ENCODE measurements at regions not wholly inside any gene's neighbourhood (a gene's known extent, or its start where the extent isn't known, plus 50 kb on each side); places are given as distances from the start of the nearest gene placed in this dataset.

GRCh38 chrX:140393507-140393906 lies 111.4 kb downstream of the SOX3 start:
- no peaks in the 10 kb centered on the region for H3K36me3 ChIP-seq (ENCODE audit: control insufficient read depth, insufficient read depth, low read length)
- H3K4me3 ChIP-seq (ENCODE audit: low read depth in 2 of 2, low read length in 2 of 2) = no peak overlapping the region
- DNase-seq (ENCODE audit: low read depth, low spot score) = no peak
- TF ChIP-seq POLR2AphosphoS5 (IDR thresholded peaks at IDR 0.05; ENCODE audit: low read depth, low read length) (no peak), CTCF (IDR thresholded peaks at IDR 0.05) (no peak), REST (IDR thresholded peaks at IDR 0.05; ENCODE audit: insufficient read depth in 1 of 2, low read depth in 2 of 2, low read length in 1 of 2) (no peak), SIN3A (IDR thresholded peaks at IDR 0.05; ENCODE audit: borderline replicate concordance, insufficient read depth, low read depth, low read length) (no peak), TCF7L2 (IDR thresholded peaks at IDR 0.05; ENCODE audit: low read depth, low read length) (no peak)
- no TSS peak for BruUV-seq (replicated peaks)
- H3K4me1 ChIP-seq (ENCODE audit: control insufficient read depth, insufficient read depth, low read length) = no peaks in the 10 kb centered on the region
- H3K9me3 ChIP-seq (ENCODE audit: control insufficient read depth, insufficient read depth, low read depth, low read length) = no peaks in the 10 kb centered on the region
- no peak overlapping the region for H3K27ac ChIP-seq (ENCODE audit: low read length)
- intact Hi-C loops (cut with micrococcal nuclease; ENCODE audit: unreplicated experiment) (no loop called here), in situ Hi-C loops (cut with HindIII; ENCODE audit: low pct_unique_long_range_greater_than_20kb, low sequenced_read_pairs) (no loop called here)
- ChIA-PET CTCF (no interaction called here), POLR2A (no interaction called here)
- H3K27me3 ChIP-seq (ENCODE audit: control insufficient read depth, insufficient read depth, low read length) = no peaks in the 10 kb centered on the region
- ATAC-seq = no peak

- POLR2A ChIA-PET = no interaction called here
- BruUV-seq (replicated peaks) = no TSS peak
- no peaks in the 10 kb centered on the region for H3K36me3 ChIP-seq (ENCODE audit: control insufficient read depth, insufficient read depth, low read length)
- in situ Hi-C loops (cut with HindIII; ENCODE audit: low pct_unique_long_range_greater_than_20kb, low sequenced_read_pairs) = no loop called here
- ATAC-seq (no peak), DNase-seq (ENCODE audit: low read depth, low spot score) (no peak)
- intact Hi-C loops (cut with micrococcal nuclease; ENCODE audit: unreplicated experiment) = no loop called here
- H3K4me3 ChIP-seq (ENCODE audit: low read depth in 2 of 2, low read length in 2 of 2) = no peak overlapping the region
- TF ChIP-seq TCF7L2 (IDR thresholded peaks at IDR 0.05; ENCODE audit: low read depth, low read length) (no peak), CTCF (IDR thresholded peaks at IDR 0.05) (no peak), POLR2AphosphoS5 (IDR thresholded peaks at IDR 0.05; ENCODE audit: low read depth, low read length) (no peak), REST (IDR thresholded peaks at IDR 0.05; ENCODE audit: insufficient read depth in 1 of 2, low read depth in 2 of 2, low read length in 1 of 2) (no peak), SIN3A (IDR thresholded peaks at IDR 0.05; ENCODE audit: borderline replicate concordance, insufficient read depth, low read depth, low read length) (no peak)
- H3K9me3 ChIP-seq (ENCODE audit: control insufficient read depth, insufficient read depth, low read depth, low read length) = no peaks in the 10 kb centered on the region
- CTCF ChIA-PET = no interaction called here
- H3K4me1 ChIP-seq (ENCODE audit: control insufficient read depth, insufficient read depth, low read length) = no peaks in the 10 kb centered on the region
- H3K27ac ChIP-seq (ENCODE audit: low read length) = no peak overlapping the region
- H3K27me3 ChIP-seq (ENCODE audit: control insufficient read depth, insufficient read depth, low read length) = no peaks in the 10 kb centered on the region
These were observed 113.6 kb downstream of the SOX3 start for GRCh38 chrX:140391313-140391712.
